SK-N-SH treated with all-trans-retinoic acid at 6 μM for 48 hours (cell line): ENCODE measurements at regions not wholly inside any gene's neighbourhood (a gene's known extent, or its start where the extent isn't known, plus 50 kb on each side); places are given as distances from the start of the nearest gene placed in this dataset.

Source experiments
- ATAC-seq: fragments of 200-7000 bp; cut with Tn5 transposase; 3 replicates; pipeline ENCODE4 v1.9.1; 2020; ENCODE audit warnings: mild to moderate bottlenecking, moderate library complexity
- BACH2 ChIP-seq: fragments of 250-450 bp; sonication (Bioruptor Pico); IDR thresholded peaks from 2 replicates; pipeline ENCODE4 v1.9.0; 2021; ENCODE audit warnings: mild to moderate bottlenecking, borderline replicate concordance
- CSDC2 ChIP-seq: fragments of 250-450 bp; sonication (Bioruptor Pico); IDR thresholded peaks from 2 replicates; pipeline ENCODE4 v1.5.0; 2020; ENCODE audit warnings: mild to moderate bottlenecking, moderate library complexity
- ESRRG ChIP-seq: fragments of 250-450 bp; sonication (Bioruptor Pico); IDR thresholded peaks from 2 replicates; pipeline ENCODE4 v1.6.1; 2021; ENCODE audit warnings: mild to moderate bottlenecking
- GLIS3 ChIP-seq: fragments of 250-450 bp; sonication (Bioruptor Pico); IDR thresholded peaks from 2 replicates; pipeline ENCODE4 v1.5.0; 2020; ENCODE audit warnings: mild to moderate bottlenecking, moderate library complexity
- ISL1 ChIP-seq: fragments of 250-450 bp; sonication (Bioruptor Pico); IDR thresholded peaks from 2 replicates; pipeline ENCODE4 v2.1.2; 2022; ENCODE audit warnings: mild to moderate bottlenecking, moderate library complexity
- OSR1 ChIP-seq: fragments of 250-450 bp; sonication (Bioruptor Pico); IDR thresholded peaks from 2 replicates; pipeline ENCODE4 v1.8.0; 2022; ENCODE audit warnings: moderate library complexity, mild to moderate bottlenecking, inconsistent platforms
- PPARA ChIP-seq: fragments of 250-450 bp; sonication (Bioruptor Pico); IDR thresholded peaks from 2 replicates; pipeline ENCODE4 v1.5.0; 2020; ENCODE audit warnings: mild to moderate bottlenecking, borderline replicate concordance
- RARB ChIP-seq: fragments of 250-450 bp; sonication (Bioruptor Pico); IDR thresholded peaks from 2 replicates; pipeline ENCODE4 v1.8.0; 2021; ENCODE audit warnings: mild to moderate bottlenecking, moderate library complexity
- SNAI2 ChIP-seq: fragments of 250-450 bp; sonication (Bioruptor Pico); IDR thresholded peaks from 2 replicates; pipeline ENCODE4 v1.5.0; 2020; ENCODE audit warnings: mild to moderate bottlenecking, moderate library complexity
- TCF4 ChIP-seq: fragments of 250-450 bp; sonication (Bioruptor Pico); IDR thresholded peaks from 2 replicates; pipeline ENCODE4 v1.8.0; 2021; ENCODE audit warnings: mild to moderate bottlenecking, moderate library complexity, borderline replicate concordance
- TOX ChIP-seq: fragments of 250-450 bp; sonication (Bioruptor Pico); IDR thresholded peaks from 2 replicates; pipeline ENCODE4 v1.8.0; 2021; ENCODE audit warnings: mild to moderate bottlenecking, moderate library complexity, borderline replicate concordance
- TSHZ2 ChIP-seq: fragments of 250-450 bp; sonication (Bioruptor Pico); IDR thresholded peaks from 2 replicates; pipeline ENCODE4 v1.5.0; 2020; ENCODE audit warnings: mild to moderate bottlenecking, moderate library complexity
- ZC3H10 ChIP-seq: fragments of 250-450 bp; sonication (Bioruptor Pico); IDR thresholded peaks from 2 replicates; pipeline ENCODE4 v1.5.1; 2021; ENCODE audit warnings: mild to moderate bottlenecking, moderate library complexity
- ZFP3 ChIP-seq: fragments of 250-450 bp; sonication (Bioruptor Pico); IDR thresholded peaks from 2 replicates; pipeline ENCODE4 v1.5.0; 2020; ENCODE audit warnings: mild to moderate bottlenecking, moderate library complexity
- ZFP30 ChIP-seq: fragments of 450-650 bp; formaldehyde crosslinking; IDR thresholded peaks from 2 replicates; pipeline ENCODE4 v1.5.0; 2022; ENCODE audit warnings: mild to moderate bottlenecking, moderate library complexity
- ZNF565 ChIP-seq: fragments of 450-650 bp; formaldehyde crosslinking; conservative IDR thresholded peaks from 2 replicates; pipeline ENCODE4 v1.5.0; 2020; ENCODE audit warnings: low read depth, mild to moderate bottlenecking, moderate library complexity
- ZNF70 ChIP-seq: fragments of 450-650 bp; formaldehyde crosslinking; IDR thresholded peaks from 2 replicates; pipeline ENCODE4 v1.5.0; 2020; ENCODE audit warnings: mild to moderate bottlenecking, moderate library complexity
- ZNF8 ChIP-seq: fragments of 450-650 bp; formaldehyde crosslinking; IDR thresholded peaks from 2 replicates; pipeline ENCODE4 v1.5.0; 2020; ENCODE audit warnings: mild to moderate bottlenecking, moderate library complexity
- TF ChIP-seq, protein P1 (sequence below): fragments of 250-450 bp; sonication (Bioruptor Pico); IDR thresholded peaks from 2 replicates; pipeline ENCODE4 v1.5.1; 2021; ENCODE audit warnings: mild to moderate bottlenecking, moderate library complexity
- TF ChIP-seq, protein P2 (sequence below): fragments of 250-450 bp; sonication (Bioruptor Pico); IDR thresholded peaks from 2 replicates; pipeline ENCODE4 v1.8.0; 2021; ENCODE audit warnings: low read depth, mild to moderate bottlenecking, moderate library complexity, borderline replicate concordance
- TF ChIP-seq, protein P3 (sequence below): fragments of 250-450 bp; sonication (Bioruptor Pico); IDR thresholded peaks from 2 replicates; pipeline ENCODE4 v1.8.0; 2020; ENCODE audit warnings: mild to moderate bottlenecking, moderate library complexity, borderline replicate concordance

DNA sequence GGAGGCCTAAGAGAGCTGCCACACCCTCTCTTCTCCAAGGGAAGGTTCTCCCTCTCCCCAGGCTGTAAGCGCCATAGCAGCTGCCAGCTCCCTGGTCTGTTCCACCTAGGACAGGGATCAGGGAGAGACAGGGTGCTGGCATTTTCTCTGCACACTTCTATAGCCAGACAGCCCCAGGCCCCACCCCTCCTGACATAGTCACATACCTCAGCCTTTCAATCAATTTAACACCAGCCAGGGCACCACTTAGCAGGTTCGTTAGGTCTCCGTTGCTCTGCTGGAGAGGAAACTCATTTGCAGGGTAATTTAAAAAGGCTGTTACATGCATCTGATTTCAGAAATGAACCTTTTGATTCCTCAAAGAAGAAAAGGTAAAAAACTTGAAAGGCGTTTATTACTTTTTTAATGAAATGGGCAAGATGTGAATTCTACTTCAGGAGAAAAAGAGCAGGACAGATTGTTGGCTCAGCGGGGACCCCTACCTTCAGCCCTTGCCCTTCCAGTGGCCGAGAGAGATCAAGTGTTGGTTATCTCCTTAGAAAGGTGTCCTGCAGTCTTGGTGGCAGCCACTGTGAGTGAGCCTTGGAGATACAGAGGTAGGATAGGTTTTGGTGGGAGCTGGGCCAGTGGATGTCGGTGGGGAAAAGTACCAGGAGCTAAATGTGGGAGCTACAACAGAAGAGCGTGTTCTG lies 180.5 kb upstream of the GALNT17 start:
- TF ChIP-seq TSHZ2 (CRISPR knock-in tag) (no peak), SNAI2 (CRISPR knock-in tag) (no peak), ZC3H10 (CRISPR knock-in tag) (no peak), TOX (no peak), GLIS3 (CRISPR knock-in tag) (no peak), TCF4 (CRISPR knock-in tag) (no peak), ZFP30 (CRISPR knock-in tag) (no peak)
- TF ChIP-seq, protein P1, sequence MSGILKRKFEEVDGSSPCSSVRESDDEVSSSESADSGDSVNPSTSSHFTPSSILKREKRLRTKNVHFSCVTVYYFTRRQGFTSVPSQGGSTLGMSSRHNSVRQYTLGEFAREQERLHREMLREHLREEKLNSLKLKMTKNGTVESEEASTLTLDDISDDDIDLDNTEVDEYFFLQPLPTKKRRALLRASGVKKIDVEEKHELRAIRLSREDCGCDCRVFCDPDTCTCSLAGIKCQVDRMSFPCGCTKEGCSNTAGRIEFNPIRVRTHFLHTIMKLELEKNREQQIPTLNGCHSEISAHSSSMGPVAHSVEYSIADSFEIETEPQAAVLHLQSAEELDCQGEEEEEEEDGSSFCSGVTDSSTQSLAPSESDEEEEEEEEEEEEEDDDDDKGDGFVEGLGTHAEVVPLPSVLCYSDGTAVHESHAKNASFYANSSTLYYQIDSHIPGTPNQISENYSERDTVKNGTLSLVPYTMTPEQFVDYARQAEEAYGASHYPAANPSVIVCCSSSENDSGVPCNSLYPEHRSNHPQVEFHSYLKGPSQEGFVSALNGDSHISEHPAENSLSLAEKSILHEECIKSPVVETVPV (CRISPR knock-in tag), result no peak

DNA sequence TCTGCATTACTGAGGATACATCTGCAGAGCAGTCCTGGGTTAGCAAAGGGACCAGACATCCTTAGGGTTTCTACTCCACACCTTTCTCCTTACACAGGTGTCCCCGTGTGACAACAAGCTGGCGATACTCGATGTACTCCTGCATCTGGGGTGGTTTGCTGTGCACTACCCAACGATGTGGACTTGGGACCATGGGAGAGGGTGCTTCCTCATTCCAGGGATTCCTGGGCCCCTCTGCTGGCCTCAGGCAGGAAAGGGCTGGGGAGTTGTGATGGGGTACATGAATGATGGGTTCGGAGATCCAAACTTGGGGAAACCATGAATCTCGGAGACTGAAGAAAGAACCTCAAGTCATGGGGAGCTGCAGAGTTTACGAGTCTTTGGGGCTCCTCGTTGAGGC lies 179.6 kb upstream of the GALNT17 start:
- ATAC-seq, result no peak
- TF ChIP-seq OSR1 (CRISPR knock-in tag), result no peak
- TF ChIP-seq CSDC2 (CRISPR knock-in tag), result no peak
- no peak for TF ChIP-seq PPARA (CRISPR knock-in tag)
- TF ChIP-seq ZNF70 (CRISPR knock-in tag), result no peak
- TF ChIP-seq RARB, result no peak
- no peak for TF ChIP-seq GLIS3 (CRISPR knock-in tag)
- TF ChIP-seq ZC3H10 (CRISPR knock-in tag), result no peak
- TF ChIP-seq BACH2, result no peak
- no peak for TF ChIP-seq ZNF565 (CRISPR knock-in tag)
- no peak for TF ChIP-seq TSHZ2 (CRISPR knock-in tag)
- no peak for TF ChIP-seq ZFP3
- no peak for TF ChIP-seq ESRRG (CRISPR knock-in tag)
- TF ChIP-seq ZFP30 (CRISPR knock-in tag), result no peak
- TF ChIP-seq ISL1 (CRISPR knock-in tag), result no peak
- TF ChIP-seq, protein P2, sequence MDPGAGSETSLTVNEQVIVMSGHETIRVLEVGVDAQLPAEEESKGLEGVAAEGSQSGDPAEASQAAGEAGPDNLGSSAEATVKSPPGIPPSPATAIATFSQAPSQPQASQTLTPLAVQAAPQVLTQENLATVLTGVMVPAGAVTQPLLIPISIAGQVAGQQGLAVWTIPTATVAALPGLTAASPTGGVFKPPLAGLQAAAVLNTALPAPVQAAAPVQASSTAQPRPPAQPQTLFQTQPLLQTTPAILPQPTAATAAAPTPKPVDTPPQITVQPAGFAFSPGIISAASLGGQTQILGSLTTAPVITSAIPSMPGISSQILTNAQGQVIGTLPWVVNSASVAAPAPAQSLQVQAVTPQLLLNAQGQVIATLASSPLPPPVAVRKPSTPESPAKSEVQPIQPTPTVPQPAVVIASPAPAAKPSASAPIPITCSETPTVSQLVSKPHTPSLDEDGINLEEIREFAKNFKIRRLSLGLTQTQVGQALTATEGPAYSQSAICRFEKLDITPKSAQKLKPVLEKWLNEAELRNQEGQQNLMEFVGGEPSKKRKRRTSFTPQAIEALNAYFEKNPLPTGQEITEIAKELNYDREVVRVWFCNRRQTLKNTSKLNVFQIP (CRISPR knock-in tag), result no peak
- TF ChIP-seq SNAI2 (CRISPR knock-in tag), result no peak
- TF ChIP-seq, protein P1 (CRISPR knock-in tag), result no peak
- no peak for TF ChIP-seq TCF4 (CRISPR knock-in tag)
- no peak for TF ChIP-seq ZNF8 (CRISPR knock-in tag)
- TF ChIP-seq, protein P3, sequence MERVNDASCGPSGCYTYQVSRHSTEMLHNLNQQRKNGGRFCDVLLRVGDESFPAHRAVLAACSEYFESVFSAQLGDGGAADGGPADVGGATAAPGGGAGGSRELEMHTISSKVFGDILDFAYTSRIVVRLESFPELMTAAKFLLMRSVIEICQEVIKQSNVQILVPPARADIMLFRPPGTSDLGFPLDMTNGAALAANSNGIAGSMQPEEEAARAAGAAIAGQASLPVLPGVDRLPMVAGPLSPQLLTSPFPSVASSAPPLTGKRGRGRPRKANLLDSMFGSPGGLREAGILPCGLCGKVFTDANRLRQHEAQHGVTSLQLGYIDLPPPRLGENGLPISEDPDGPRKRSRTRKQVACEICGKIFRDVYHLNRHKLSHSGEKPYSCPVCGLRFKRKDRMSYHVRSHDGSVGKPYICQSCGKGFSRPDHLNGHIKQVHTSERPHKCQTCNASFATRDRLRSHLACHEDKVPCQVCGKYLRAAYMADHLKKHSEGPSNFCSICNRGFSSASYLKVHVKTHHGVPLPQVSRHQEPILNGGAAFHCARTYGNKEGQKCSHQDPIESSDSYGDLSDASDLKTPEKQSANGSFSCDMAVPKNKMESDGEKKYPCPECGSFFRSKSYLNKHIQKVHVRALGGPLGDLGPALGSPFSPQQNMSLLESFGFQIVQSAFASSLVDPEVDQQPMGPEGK (CRISPR knock-in tag), result no peak
- TF ChIP-seq, all 23 proteins: peak for 0

More for the DNA sequence above, 180.5 kb upstream of the GALNT17 start:
- ATAC-seq, result no peak
